RWPE2 (cell line): ENCODE measurements at regions not wholly inside any gene's neighbourhood (a gene's known extent, or its start where the extent isn't known, plus 50 kb on each side); places are given as distances from the start of the nearest gene placed in this dataset.

Experiments
- ATAC-seq: fragments of 200-7000 bp; cut with Tn5 transposase; 3 replicates; pipeline ENCODE4 v1.9.1; 2021; ENCODE audit warnings: low read depth
- DNase-seq: peaks from one replicate; pipeline ENCODE4 v3.0.0-alpha.2; 2020; ENCODE audit warnings: low spot score
- H3K27ac ChIP-seq: fragments of 450-650 bp; 2 replicates; pipeline ENCODE4 v1.5.1; 2017; ENCODE audit warnings: mild to moderate bottlenecking; ENCODE audit not compliant: poor library complexity, severe bottlenecking
- H3K27me3 ChIP-seq: fragments of 250-450 bp; sonication (Bioruptor Pico); 2 replicates; pipeline ENCODE4 v1.5.1; 2021; ENCODE audit warnings: mild to moderate bottlenecking, moderate library complexity; ENCODE audit not compliant: insufficient read depth, poor library complexity, severe bottlenecking
- H3K36me3 ChIP-seq: fragments of 250-450 bp; sonication (Bioruptor Pico); 2 replicates; pipeline ENCODE4 v1.5.1; 2020; ENCODE audit warnings: low read depth, mild to moderate bottlenecking, moderate library complexity
- H3K4me1 ChIP-seq: fragments of 250-450 bp; sonication (Bioruptor Pico); 2 replicates; pipeline ENCODE4 v1.5.1; 2021; ENCODE audit warnings: mild to moderate bottlenecking, moderate library complexity; ENCODE audit not compliant: insufficient read depth, poor library complexity, severe bottlenecking
- H3K4me3 ChIP-seq: fragments of 250-450 bp; sonication (Bioruptor Pico); 2 replicates; pipeline ENCODE4 v1.5.1; 2021; ENCODE audit warnings: mild to moderate bottlenecking, moderate library complexity; ENCODE audit not compliant: severe bottlenecking
- H3K9me3 ChIP-seq: fragments of 250-450 bp; sonication (Bioruptor Pico); 2 replicates; pipeline ENCODE4 v1.5.1; 2021; ENCODE audit warnings: mild to moderate bottlenecking, moderate library complexity; ENCODE audit not compliant: severe bottlenecking
- CTCF ChIP-seq: fragments of 450-650 bp; IDR thresholded peaks from one replicate; pipeline ENCODE4 v1.5.1; 2017; ENCODE audit warnings: mild to moderate bottlenecking, moderate library complexity; ENCODE audit not compliant: poor library complexity, severe bottlenecking

- ATAC-seq: no peak
Observed at GRCh38 chr4:81522711-81523110, 51.0 kb upstream of the RASGEF1B start.

GRCh38 chr4:81521708-81522107, 50.0 kb upstream of the RASGEF1B start:
- no peak overlapping the region for H3K4me3 ChIP-seq
- H3K4me1 ChIP-seq: no peaks in the 10 kb centered on the region
- ATAC-seq: no peak
- H3K9me3 ChIP-seq: no peaks in the 10 kb centered on the region
- DNase-seq: no peak
- no peak for TF ChIP-seq CTCF
- no peaks in the 10 kb centered on the region for H3K36me3 ChIP-seq
- H3K27ac ChIP-seq: no peak overlapping the region
- H3K27me3 ChIP-seq: no peaks in the 10 kb centered on the region

More at GRCh38 chr4:81522711-81523110, 51.0 kb upstream of the RASGEF1B start:
- Histone ChIP-seq H3K27me3 (no peaks in the 10 kb centered on the region), H3K9me3 (no peaks in the 10 kb centered on the region), H3K4me1 (no peaks in the 10 kb centered on the region), H3K27ac (no peak overlapping the region), H3K4me3 (no peak overlapping the region), H3K36me3 (no peaks in the 10 kb centered on the region)
- no peak for TF ChIP-seq CTCF
- no peak for DNase-seq
